HCT116 (cell line): ENCODE measurements at regions not wholly inside any gene's neighbourhood (a gene's known extent, or its start where the extent isn't known, plus 50 kb on each side); places are given as distances from the start of the nearest gene placed in this dataset.

Experiments
- ATAC-seq: fragments of 200-7000 bp; cut with Tn5 transposase; 2 replicates; pipeline ENCODE4 v1.9.1; 2020; ENCODE audit warnings: mild to moderate bottlenecking, moderate library complexity
- BruUV-seq: library from RNA; stranded (reverse); fragments of 400-500 nt; replicated peaks from 2 replicates; lab custom pipeline; 2021; lab: Mats Ljungman, UMichigan
- CTCF ChIA-PET: fragments of 300-600 bp; sonication (Branson Sonifier 250); formaldehyde crosslinking; loops from one replicate; lab custom pipeline; 2021; ENCODE audit warnings: antibody characterized with exemption; lab: Charles Lee
- POLR2A ChIA-PET: fragments of 300-600, 350-600 bp; sonication (Branson Sonifier 250); formaldehyde crosslinking; loops from one replicate; lab custom pipeline; 2021; ENCODE audit warnings: antibody characterized with exemption; lab: Charles Lee
- RAD21 ChIA-PET, 2 experiments: fragments of 300-600 bp; sonication (Branson Sonifier 250); formaldehyde crosslinking; loops; one replicate each; lab custom pipeline; 2023; ENCODE audit warnings: low total read pairs in 2 of 2; ENCODE audit not compliant: uncharacterized antibody in 2 of 2, unreplicated experiment in 2 of 2, low non-redundant PET in 1 of 2; lab: Charles Lee
- DNase-seq: peaks from one replicate; pipeline ENCODE4 v3.0.0-alpha.2; 2010; ENCODE audit warnings: low read depth, low spot score
- H2AFZ ChIP-seq: fragments of 200-600 bp; shearing (Covaris generic), sonication (generic); 2 replicates; pipeline ENCODE4 v1.6.1; 2017; ENCODE audit warnings: low read depth, mixed run types, mixed read lengths, antibody characterized with exemption, low read length; ENCODE audit not compliant: poor library complexity, severe bottlenecking
- H3K27ac ChIP-seq: 2 replicates; pipeline ENCODE4 v1.5.1; 2012; ENCODE audit warnings: low read depth, low read length
- H3K27me3 ChIP-seq: fragments of 200-600 bp; sonication (generic); 2 replicates; pipeline ENCODE4 v1.6.1; 2016; ENCODE audit warnings: mixed run types, low read length, mixed read lengths; ENCODE audit not compliant: insufficient read depth
- H3K36me3 ChIP-seq, 2 experiments: fragments of 200-500 bp in 1 of 2; fragments of 200-600 bp in 1 of 2; sonication (Bioruptor generic) in 1 of 2; sonication (generic) in 1 of 2; 2 replicates each; pipeline versions ENCODE4 v1.5.1 to v1.6.1; 2014 to 2016; ENCODE audit warnings: low read length in 2 of 2, inconsistent platforms in 1 of 2, mixed read lengths in 1 of 2, mixed run types in 1 of 2; ENCODE audit not compliant: insufficient read depth in 2 of 2, control insufficient read depth in 1 of 2
- H3K4me1 ChIP-seq, 2 experiments: fragments of 200-600 bp in 1 of 2; sonication (generic) in 1 of 2; 2 replicates each; pipeline versions ENCODE4 v1.5.1 to v1.6.1; 2012 to 2017; ENCODE audit warnings: low read length in 2 of 2, inconsistent platforms in 1 of 2, mild to moderate bottlenecking in 1 of 2, mixed read lengths in 1 of 2, mixed run types in 1 of 2, moderate library complexity in 1 of 2; ENCODE audit not compliant: insufficient read depth in 2 of 2, control insufficient read depth in 1 of 2
- H3K4me2 ChIP-seq: fragments of 200-600 bp; sonication (generic); 2 replicates; pipeline ENCODE4 v1.6.1; 2017; ENCODE audit warnings: mixed run types, low read length, mixed read lengths
- H3K4me3 ChIP-seq, 2 experiments: fragments of 200-600 bp in 1 of 2; sonication (generic) in 1 of 2; replicated peaks in 1 of 2; 2 replicates each; pipeline ENCODE4 v1.5.1; 2011 to 2016; ENCODE audit warnings: low read length in 2 of 2, control low read depth in 1 of 2, low read depth in 1 of 2, mild to moderate bottlenecking in 1 of 2, mixed read lengths in 1 of 2, mixed run types in 1 of 2
- H3K79me2 ChIP-seq: fragments of 200-600 bp; sonication (generic); 2 replicates; pipeline ENCODE4 v1.6.1; 2017; ENCODE audit warnings: mild to moderate bottlenecking, mixed run types, low read length, moderate library complexity, mixed read lengths; ENCODE audit not compliant: insufficient read depth
- H3K9ac ChIP-seq: fragments of 200-600 bp; sonication (generic); 2 replicates; pipeline ENCODE4 v1.6.1; 2016; ENCODE audit warnings: low read length, mixed read lengths
- H3K9me2 ChIP-seq: fragments of 200-600 bp; sonication (generic), shearing (Covaris generic); 2 replicates; pipeline ENCODE4 v1.6.1; 2017; ENCODE audit warnings: mixed run types, mild to moderate bottlenecking, moderate library complexity; ENCODE audit not compliant: insufficient read depth
- H3K9me3 ChIP-seq, 2 experiments: fragments of 200-500 bp in 1 of 2; fragments of 200-600 bp in 1 of 2; sonication (Bioruptor generic) in 1 of 2; sonication (generic) in 1 of 2; 2 replicates each; pipeline ENCODE4 v1.6.1; 2014 to 2017; ENCODE audit warnings: low read length in 2 of 2, mixed read lengths in 2 of 2, inconsistent platforms in 1 of 2, low read depth in 1 of 2, mild to moderate bottlenecking in 1 of 2, mixed run types in 1 of 2, moderate library complexity in 1 of 2; ENCODE audit not compliant: control insufficient read depth in 1 of 2, insufficient read depth in 1 of 2
- H4K20me1 ChIP-seq: fragments of 200-600 bp; sonication (generic), shearing (Covaris generic); 2 replicates; pipeline ENCODE4 v1.6.1; 2017; ENCODE audit warnings: mixed run types, mild to moderate bottlenecking, moderate library complexity; ENCODE audit not compliant: insufficient read depth
- ATF3 ChIP-seq: IDR thresholded peaks from 2 replicates; pipeline ENCODE4 v1.6.1; 2012
- CTCF ChIP-seq, 3 experiments: fragments of 200-600 bp in 1 of 3; sonication (generic) in 1 of 3; IDR thresholded peaks in 2 of 3; conservative IDR thresholded peaks in 1 of 3; 2 replicates each; pipeline ENCODE4 v1.5.1; 2012 to 2017; ENCODE audit warnings: low read depth in 2 of 3, low read length in 2 of 3, antibody characterized with exemption in 1 of 3, borderline replicate concordance in 1 of 3, control low read depth in 1 of 3, mild to moderate bottlenecking in 1 of 3, mixed read lengths in 1 of 3, mixed run types in 1 of 3, moderate library complexity in 1 of 3; ENCODE audit not compliant: insufficient read depth in 1 of 3
- EGR1 ChIP-seq: IDR thresholded peaks from 2 replicates; pipeline ENCODE4 v1.6.1; 2012; ENCODE audit warnings: low read depth
- EZH2phosphoT487 ChIP-seq: fragments of 200-600 bp; IDR thresholded peaks from 2 replicates; pipeline ENCODE4 v1.6.1; 2018; ENCODE audit warnings: antibody characterized with exemption, borderline replicate concordance
- POLR2A ChIP-seq: IDR thresholded peaks from 2 replicates; pipeline ENCODE4 v1.7.0; 2011; ENCODE audit warnings: borderline replicate concordance; ENCODE audit not compliant: insufficient read depth, insufficient read length; ENCODE audit errors: extremely low read depth
- RAD21 ChIP-seq: IDR thresholded peaks from 2 replicates; pipeline ENCODE4 v1.6.1; 2012; ENCODE audit warnings: low read depth, mild to moderate bottlenecking
- REST ChIP-seq: IDR thresholded peaks from 2 replicates; pipeline ENCODE4 v1.6.1; 2012; ENCODE audit warnings: low read depth
- SRF ChIP-seq: IDR thresholded peaks from 2 replicates; pipeline ENCODE4 v1.6.1; 2012; ENCODE audit warnings: low read depth
- TCF7L2 ChIP-seq: IDR thresholded peaks from 2 replicates; pipeline ENCODE4 v1.7.0; 2011; ENCODE audit warnings: borderline replicate concordance, inconsistent platforms; ENCODE audit not compliant: insufficient read depth, insufficient read length; ENCODE audit errors: extremely low read depth
- YY1 ChIP-seq: IDR thresholded peaks from 2 replicates; pipeline ENCODE4 v1.6.1; 2011; ENCODE audit warnings: low read length, low read depth, moderate library complexity, mild to moderate bottlenecking; ENCODE audit not compliant: insufficient replicate concordance; ENCODE audit errors: extremely low read depth
- ZNF274 ChIP-seq: fragments of 200-500 bp; sonication (Bioruptor generic); IDR thresholded peaks from 2 replicates; pipeline ENCODE4 v1.6.1; 2014; ENCODE audit warnings: mild to moderate bottlenecking, low read depth, low read length, inconsistent platforms
- intact Hi-C: fragments of 100-400 bp; cut with micrococcal nuclease; formaldehyde crosslinking; loops from 2 replicates; pipeline ENCODE4 v1.10.0; 2022

- POLR2A ChIA-PET, result no interaction called here
- DNase-seq, result no peak
- intact Hi-C loops, result no loop called here
Observed at GRCh38 chr3:178267158-178267844, 268.9 kb upstream of the KCNMB2 start.

More at GRCh38 chr3:178267158-178267844, 268.9 kb upstream of the KCNMB2 start:
- Histone ChIP-seq H3K36me3 (no peaks in the 10 kb centered on the region), H3K4me3 (no peak overlapping the region), H3K79me2 (no peaks in the 10 kb centered on the region), H3K27me3 (no peaks in the 10 kb centered on the region), H4K20me1 (no peaks in the 10 kb centered on the region), H3K9me3 (no peaks in the 10 kb centered on the region), H3K9me2 (no peaks in the 10 kb centered on the region), H3K4me1 (no peaks in the 10 kb centered on the region), H3K4me2 (no peak overlapping the region), H2AFZ (no peak overlapping the region), H3K9ac (no peak overlapping the region), H3K27ac (no peak overlapping the region)
- ATAC-seq, result no peak
- no TSS peak for BruUV-seq
- no peak for TF ChIP-seq CTCF (IDR thresholded peaks at IDR 0.05 in 2 of 3, conservative IDR thresholded peaks at IDR 0.05 in 1 of 3; ENCODE audit: borderline replicate concordance in 1 of 3, insufficient read depth in 1 of 3, low read depth in 2 of 3, low read length in 2 of 3)
- no peak for TF ChIP-seq EZH2phosphoT487
- no peak for TF ChIP-seq TCF7L2
- no peak for TF ChIP-seq RAD21
- TF ChIP-seq REST, result no peak
- TF ChIP-seq SRF, result no peak
- no peak for TF ChIP-seq EGR1
- no peak for TF ChIP-seq POLR2A
- no peak for TF ChIP-seq ATF3
- TF ChIP-seq YY1, result no peak
- no peak for TF ChIP-seq ZNF274
- ChIA-PET CTCF (no interaction called here), RAD21 (no interaction called here)
